GM12878 (cell line): ENCODE measurements at regions not wholly inside any gene's neighbourhood (a gene's known extent, or its start where the extent isn't known, plus 50 kb on each side); places are given as distances from the start of the nearest gene placed in this dataset.

Experiments used
- ATAC-seq: fragments of 200-7000 bp; cut with Tn5 transposase; 3 replicates; pipeline ENCODE4 v1.9.1; 2020; ENCODE audit warnings: mild to moderate bottlenecking, moderate library complexity
- BruUV-seq: library from RNA; stranded (reverse); fragments of 400-500 nt; replicated peaks from 2 replicates; lab custom pipeline; 2021; lab: Mats Ljungman, UMichigan
- CTCF ChIA-PET: fragments of 300-600 bp; sonication (Branson Sonifier 250); formaldehyde crosslinking; extraction: SDS; loops from one replicate; lab custom pipeline; 2021; ENCODE audit warnings: inconsistent platforms; lab: Yijun Ruan, JAX
- POLR2A ChIA-PET: fragments of 350-600 bp; formaldehyde crosslinking; extraction: SDS; loops from one replicate; lab custom pipeline; 2021; ENCODE audit warnings: inconsistent platforms; lab: Charles Lee
- RAD21 ChIA-PET: fragments of 300-600 bp; sonication (Branson Sonifier 250); formaldehyde crosslinking; loops from one replicate; lab custom pipeline; 2023; ENCODE audit warnings: antibody characterized with exemption; ENCODE audit not compliant: unreplicated experiment; lab: Charles Lee
- SMC1A ChIA-PET: fragments of 300-600 bp; sonication (Branson Sonifier 250); formaldehyde crosslinking; loops from one replicate; lab custom pipeline; 2023; ENCODE audit not compliant: unreplicated experiment, uncharacterized antibody; lab: Charles Lee
- DNase-seq: peaks from one replicate; pipeline ENCODE4 v3.0.0-alpha.2; 2011; ENCODE audit warnings: low read depth, low spot score
- FAIRE-seq: peaks from 3 replicates; lab custom pipeline; 2011; peaks lifted over from hg19 to GRCh38; lab: Jason Lieb, UNC
- H2AFZ ChIP-seq: 2 replicates; pipeline ENCODE4 v1.6.0; 2011; ENCODE audit warnings: low read depth, low read length, control low read depth; ENCODE audit not compliant: control insufficient read depth
- H3K27ac ChIP-seq: 2 replicates; pipeline ENCODE4 v1.5.1; 2011; ENCODE audit warnings: control low read depth; ENCODE audit not compliant: control insufficient read depth, insufficient read depth
- H3K27me3 ChIP-seq, 2 experiments: replicated peaks in 1 of 2; 2 replicates each; pipeline versions ENCODE4 v1.6.0 to v1.6.1; 2011; ENCODE audit warnings: low read length in 1 of 2; ENCODE audit not compliant: control insufficient read depth in 2 of 2, insufficient read depth in 2 of 2
- H3K36me3 ChIP-seq, 2 experiments: 2 replicates each; pipeline ENCODE4 v1.5.1; 2011; ENCODE audit warnings: low read length in 1 of 2; ENCODE audit not compliant: control insufficient read depth in 2 of 2, insufficient read depth in 2 of 2
- H3K4me1 ChIP-seq: 2 replicates; pipeline ENCODE4 v1.6.1; 2011; ENCODE audit warnings: mild to moderate bottlenecking, low read length, moderate library complexity, mixed read lengths; ENCODE audit not compliant: control insufficient read depth, insufficient read depth
- H3K4me2 ChIP-seq: 2 replicates; pipeline ENCODE4 v1.6.0; 2011; ENCODE audit warnings: control low read depth; ENCODE audit not compliant: control insufficient read depth, insufficient read depth
- H3K4me3 ChIP-seq: fragments of 200-600 bp; sonication (generic); 2 replicates; pipeline ENCODE4 v1.5.1; 2016
- H3K79me2 ChIP-seq: 2 replicates; pipeline ENCODE4 v1.6.0; 2011; ENCODE audit warnings: low read length; ENCODE audit not compliant: control insufficient read depth, insufficient read depth
- H3K9ac ChIP-seq: 2 replicates; pipeline ENCODE4 v1.8.0; 2011; ENCODE audit warnings: low read length, control low read depth, mixed read lengths; ENCODE audit not compliant: control insufficient read depth, insufficient read depth
- H3K9me3 ChIP-seq: replicated peaks from 3 replicates; pipeline ENCODE4 v1.5.1; 2011; ENCODE audit warnings: mild to moderate bottlenecking, low read length; ENCODE audit not compliant: control insufficient read depth, insufficient read depth
- H4K20me1 ChIP-seq: 2 replicates; pipeline ENCODE4 v1.6.0; 2011; ENCODE audit not compliant: control insufficient read depth, insufficient read depth
- NFIC ChIP-seq: IDR thresholded peaks from 2 replicates; pipeline ENCODE4 v1.6.1; 2012; ENCODE audit warnings: low read depth, mild to moderate bottlenecking, inconsistent platforms, low read length, moderate library complexity
- NR2C1 ChIP-seq: fragments of 450-650 bp; IDR thresholded peaks from 2 replicates; pipeline ENCODE4 v1.6.1; 2017; ENCODE audit warnings: antibody characterized with exemption, mild to moderate bottlenecking, moderate library complexity
- PKNOX1 ChIP-seq: fragments of 450-650 bp; IDR thresholded peaks from 2 replicates; pipeline ENCODE4 v1.6.1; 2016; ENCODE audit warnings: mild to moderate bottlenecking
- SREBF1 ChIP-seq: IDR thresholded peaks from 2 replicates; pipeline ENCODE4 v1.6.1; 2012; ENCODE audit warnings: mild to moderate bottlenecking, low read length
- ZZZ3 ChIP-seq: IDR thresholded peaks from 2 replicates; pipeline ENCODE4 v1.6.1; 2011; ENCODE audit warnings: low read depth; ENCODE audit not compliant: control insufficient read depth, insufficient read length
- WGBS: methylation state at CpG from one replicate; pipeline ENCODE4 v1.1.6; 2016; ENCODE audit warnings: low lambda C conversion rate; ENCODE audit not compliant: insufficient replicate concordance, insufficient coverage; ENCODE audit errors: missing lambda C conversion rate; 5-methylcytosine and 5-hydroxymethylcytosine counted together
- in situ Hi-C: fragments of 300-500 bp; cut with MboI; formaldehyde crosslinking; loops from 9 replicates; pipeline ENCODE4 v1.14.3; 2018; ENCODE audit warnings: mixed read lengths
- intact Hi-C: fragments of 100-400 bp; cut with micrococcal nuclease; formaldehyde crosslinking; loops from one replicate; pipeline ENCODE4 v1.14.2; 2022; ENCODE audit not compliant: unreplicated experiment

DNA sequence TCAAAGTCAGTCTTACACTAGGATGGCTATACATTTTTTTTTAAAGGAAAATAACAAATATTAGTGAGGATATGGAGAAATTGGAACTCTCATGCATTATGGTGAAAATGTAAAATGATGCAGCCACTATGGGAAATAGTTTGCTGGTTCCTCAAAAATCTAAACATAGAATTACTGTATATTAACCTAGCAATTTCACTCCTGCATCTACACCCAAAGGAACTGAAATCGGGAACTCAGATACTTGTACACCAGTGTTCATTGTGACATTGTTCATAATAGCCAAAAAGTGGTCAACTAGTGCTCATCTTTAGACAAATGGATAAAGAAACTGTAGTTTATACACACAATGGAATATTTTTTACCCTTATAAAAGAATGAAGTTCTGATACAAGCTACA lies 110.7 kb downstream of the UTRN start:
- H3K4me1 ChIP-seq: no peaks in the 10 kb centered on the region
- DNase-seq (no peak), ATAC-seq (no peak), FAIRE-seq (no peak)
- TF ChIP-seq NR2C1 (no peak), NFIC (no peak), ZZZ3 (no peak), SREBF1 (no peak)
- ChIA-PET POLR2A (no interaction called here), CTCF (interaction anchor here (1.2 kb wide), 1 partner anchor 67 kb away, joined by 3 read pairs; no protein-coding TSS in a partner anchor), RAD21 (no interaction called here), SMC1A (interaction anchor here (0.5 to 1.5 kb wide), 3 partner anchors 9 to 24 kb away, joined by 3 to 4 read pairs (median 3); no protein-coding TSS in a partner anchor)
- H3K27ac ChIP-seq: no peak overlapping the region
- H3K9me3 ChIP-seq: peaks cover 9% of the 10 kb centered on the region
- in situ Hi-C loops: no loop called here
- BruUV-seq: no TSS peak
- no peak overlapping the region for H3K4me3 ChIP-seq
- no peak overlapping the region for H2AFZ ChIP-seq
- intact Hi-C loops: no loop called here
- no peak overlapping the region for H3K9ac ChIP-seq
- H4K20me1 ChIP-seq: no peaks in the 10 kb centered on the region
- H3K27me3 ChIP-seq: no peaks in the 10 kb centered on the region
- peaks cover 0 to 3% of the 10 kb centered on the region in 2 experiments; a peak in 2 of 4 replicates for H3K36me3 ChIP-seq
- 100% methylated on average over 1 of the region's 1 CpG for WGBS
- no peak overlapping the region for H3K4me2 ChIP-seq
- peaks cover 2% of the 10 kb centered on the region for H3K79me2 ChIP-seq

DNA sequence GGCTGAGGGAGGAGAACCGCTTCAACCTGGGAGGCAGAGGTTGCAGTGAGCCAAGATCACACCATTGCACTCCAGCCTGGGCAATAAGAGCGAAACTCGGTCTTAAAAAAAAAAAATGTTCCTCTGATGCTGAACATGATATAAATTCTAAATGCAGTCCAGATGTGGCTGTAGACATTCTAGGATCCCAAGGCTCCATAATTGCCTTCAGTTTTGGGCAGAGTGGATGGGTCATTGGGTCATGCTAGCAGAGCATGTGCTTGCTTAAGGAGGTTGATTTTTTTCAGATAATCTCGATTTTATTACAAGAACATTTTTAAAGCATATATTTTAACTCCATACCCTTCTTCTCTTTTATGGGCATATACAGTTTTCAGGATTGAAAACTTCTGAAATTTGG lies 112.0 kb downstream of the UTRN start:
- ChIA-PET RAD21 (no interaction called here), CTCF (no interaction called here), POLR2A (interaction anchor here (0.5 kb wide), 1 partner anchor 121 kb away, joined by 4 read pairs; no protein-coding TSS in a partner anchor), SMC1A (interaction anchor here (1.5 kb wide), 1 partner anchor 8 kb away, joined by 4 read pairs; no protein-coding TSS in a partner anchor)
- Histone ChIP-seq H3K4me3 (no peak overlapping the region), H3K36me3 (peaks cover 0 to 3% of the 10 kb centered on the region in 2 experiments; a peak in 2 of 4 replicates), H3K27me3 (no peaks in the 10 kb centered on the region), H3K4me2 (no peak overlapping the region), H3K4me1 (no peaks in the 10 kb centered on the region), H4K20me1 (no peaks in the 10 kb centered on the region), H2AFZ (no peak overlapping the region), H3K9ac (no peak overlapping the region), H3K9me3 (peaks cover 9% of the 10 kb centered on the region), H3K27ac (no peak overlapping the region), H3K79me2 (peaks cover 2% of the 10 kb centered on the region)
- 78% methylated on average over 4 of the region's 4 CpGs for WGBS
- no peak for FAIRE-seq
- in situ Hi-C loops: no loop called here
- intact Hi-C loops: no loop called here
- no TSS peak for BruUV-seq
- no peak for DNase-seq
- ATAC-seq: no peak
- no peak for TF ChIP-seq PKNOX1
